VCaP (cell line): ENCODE measurements at regions not wholly inside any gene's neighbourhood (a gene's known extent, or its start where the extent isn't known, plus 50 kb on each side); places are given as distances from the start of the nearest gene placed in this dataset.
A peak's percentile ranks its signal among the peaks of the same experiment; 100 is the strongest.

Experiments used
- H3K27ac ChIP-seq: fragments of 450-650 bp; 2 replicates; pipeline ENCODE4 v1.5.1; 2017
- CTCF ChIP-seq: fragments of 450-650 bp; conservative IDR thresholded peaks from 2 replicates; pipeline ENCODE4 v1.5.1; 2017; ENCODE audit warnings: mild to moderate bottlenecking, moderate library complexity

GRCh38 chr9:89765211-89765946 lies 160.6 kb downstream of the GADD45G start:
- H3K27ac ChIP-seq = no peak overlapping the region
- no peak for TF ChIP-seq CTCF

- no peak overlapping the region for H3K27ac ChIP-seq
- TF ChIP-seq CTCF = no peak
Observed at GRCh38 chr9:89766991-89767390, 162.2 kb downstream of the GADD45G start.

- H3K27ac ChIP-seq = no peak overlapping the region
- TF ChIP-seq CTCF = no peak
Observed at GRCh38 chr9:89768051-89768450, 163.2 kb downstream of the GADD45G start.

GRCh38 chr9:89768650-89769071 lies 163.8 kb downstream of the GADD45G start:
- no peak for TF ChIP-seq CTCF
- no peak overlapping the region for H3K27ac ChIP-seq

GRCh38 chr9:89770531-89771174 lies 165.8 kb downstream of the GADD45G start:
- H3K27ac ChIP-seq = peak overlapping the region; percentile 47
- TF ChIP-seq CTCF = no peak

- peak overlapping the region; percentile 47 for H3K27ac ChIP-seq
- no peak for TF ChIP-seq CTCF
Observed at GRCh38 chr9:89771205-89771604, 166.4 kb downstream of the GADD45G start.

GRCh38 chr9:89773170-89773569 lies 168.4 kb downstream of the GADD45G start:
- H3K27ac ChIP-seq = no peak overlapping the region
- TF ChIP-seq CTCF = no peak
